NCI-H1436 treated with DMSO at 0.1 percent for 48 hours (cell line): ENCODE measurements at regions not wholly inside any gene's neighbourhood (a gene's known extent, or its start where the extent isn't known, plus 50 kb on each side); places are given as distances from the start of the nearest gene placed in this dataset.
"Not testable (repeated sequence)": the region's sequence is repeated elsewhere in the genome, so short reads cannot be mapped to it uniquely, and the experiment has no call there.

ENCODE experiments used
- DNase-seq: peaks from one replicate; lab custom pipeline; 2025; lab: John Stamatoyannopoulos, UW

GRCh38 chr13:50388481-50388880 lies 373.2 kb downstream of the KCNRG start:
- DNase-seq = no peak

GRCh38 chr13:50389726-50390125 lies 374.5 kb downstream of the KCNRG start:
- no peak for DNase-seq

GRCh38 chr13:50390503-50391248 lies 375.4 kb downstream of the KCNRG start:
- no peak for DNase-seq

- no peak for DNase-seq
Observed at GRCh38 chr13:50392977-50393376, 377.7 kb downstream of the KCNRG start.

- no peak for DNase-seq
Observed at GRCh38 chr13:50393628-50394027, 378.4 kb downstream of the KCNRG start.

- no peak for DNase-seq
Observed at GRCh38 chr13:50396001-50396400, 380.8 kb downstream of the KCNRG start.

- DNase-seq = not testable (repeated sequence)
Observed at GRCh38 chr13:50396618-50397017, 381.4 kb downstream of the KCNRG start.

GRCh38 chr13:50400035-50400726 lies 384.9 kb downstream of the KCNRG start:
- no peak for DNase-seq

GRCh38 chr13:50401049-50401505 lies 385.8 kb downstream of the KCNRG start:
- DNase-seq = no peak

GRCh38 chr13:50401721-50402465 lies 386.6 kb downstream of the KCNRG start:
- no peak for DNase-seq

- DNase-seq = no peak
Observed at GRCh38 chr13:50403311-50403710, 388.1 kb downstream of the KCNRG start.

- DNase-seq = no peak
Observed at GRCh38 chr13:50404116-50404515, 388.9 kb downstream of the KCNRG start.

- no peak for DNase-seq
Observed at GRCh38 chr13:50404769-50405168, 389.5 kb downstream of the KCNRG start.

- DNase-seq = peak; percentile 29
Observed at GRCh38 chr13:50406831-50407230, 391.6 kb downstream of the KCNRG start.

- DNase-seq = no peak
Observed at GRCh38 chr13:50408068-50408467, 392.8 kb downstream of the KCNRG start.

GRCh38 chr13:50409220-50409619 lies 394.0 kb downstream of the KCNRG start:
- DNase-seq = no peak

- no peak for DNase-seq
Observed at GRCh38 chr13:50410921-50411746, 395.9 kb downstream of the KCNRG start.

GRCh38 chr13:50412046-50412617 lies 396.9 kb downstream of the KCNRG start:
- no peak for DNase-seq

GRCh38 chr13:50414640-50415039 lies 399.4 kb downstream of the KCNRG start:
- DNase-seq = no peak

GRCh38 chr13:50415428-50415827 lies 400.2 kb downstream of the KCNRG start:
- DNase-seq = no peak

- DNase-seq = no peak
Observed at GRCh38 chr13:50417597-50417996, 402.4 kb downstream of the KCNRG start.
